NCI-H2196 treated with DMSO at 0.1 percent for 48 hours (cell line): ENCODE measurements at regions not wholly inside any gene's neighbourhood (a gene's known extent, or its start where the extent isn't known, plus 50 kb on each side); places are given as distances from the start of the nearest gene placed in this dataset.
"Not testable (repeated sequence)": the region's sequence is repeated elsewhere in the genome, so short reads cannot be mapped to it uniquely, and the experiment has no call there.

Source experiments
- DNase-seq: peaks from one replicate; lab custom pipeline; 2025; ENCODE audit not compliant: unreplicated experiment; lab: John Stamatoyannopoulos, UW

DNA sequence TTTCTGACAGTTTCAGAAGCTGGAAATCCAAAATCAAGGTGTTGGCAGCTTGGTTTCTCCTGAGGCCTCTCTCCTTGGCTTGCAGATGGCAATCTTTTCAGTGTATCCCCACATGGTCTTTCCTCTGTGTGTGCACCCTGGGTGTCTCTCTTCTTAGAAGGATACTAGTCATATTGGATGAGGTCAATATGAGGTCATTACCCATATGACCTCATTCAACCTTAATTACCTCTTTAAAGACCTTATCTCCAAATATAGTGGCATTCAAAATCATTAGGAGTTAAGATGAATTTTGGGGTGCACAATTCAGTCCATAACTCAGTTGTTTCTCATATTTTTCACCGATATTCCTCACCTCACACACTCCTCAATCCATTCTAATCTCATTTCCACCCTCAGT lies 92.4 kb upstream of the TGM3 start:
- no peak for DNase-seq

DNA sequence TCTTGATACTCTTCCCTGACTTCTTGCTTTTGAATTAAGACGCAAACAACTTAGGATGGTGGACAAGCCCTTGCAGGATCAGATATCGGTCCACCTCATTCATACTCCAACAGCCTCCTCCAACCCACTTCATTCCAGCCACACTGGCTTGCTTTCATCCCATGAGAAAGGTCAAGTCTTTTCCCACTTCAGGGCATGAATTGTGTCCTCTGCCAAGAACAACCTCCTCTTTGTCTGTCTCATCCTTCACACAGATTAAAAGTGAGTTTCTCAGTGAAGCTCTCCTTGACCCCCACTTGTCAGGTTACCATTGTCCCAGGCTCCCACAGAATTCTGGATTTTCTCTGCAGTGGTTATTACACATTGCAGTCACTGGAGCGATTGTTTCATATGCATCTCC lies 91.8 kb upstream of the TGM3 start:
- DNase-seq = no peak

DNA sequence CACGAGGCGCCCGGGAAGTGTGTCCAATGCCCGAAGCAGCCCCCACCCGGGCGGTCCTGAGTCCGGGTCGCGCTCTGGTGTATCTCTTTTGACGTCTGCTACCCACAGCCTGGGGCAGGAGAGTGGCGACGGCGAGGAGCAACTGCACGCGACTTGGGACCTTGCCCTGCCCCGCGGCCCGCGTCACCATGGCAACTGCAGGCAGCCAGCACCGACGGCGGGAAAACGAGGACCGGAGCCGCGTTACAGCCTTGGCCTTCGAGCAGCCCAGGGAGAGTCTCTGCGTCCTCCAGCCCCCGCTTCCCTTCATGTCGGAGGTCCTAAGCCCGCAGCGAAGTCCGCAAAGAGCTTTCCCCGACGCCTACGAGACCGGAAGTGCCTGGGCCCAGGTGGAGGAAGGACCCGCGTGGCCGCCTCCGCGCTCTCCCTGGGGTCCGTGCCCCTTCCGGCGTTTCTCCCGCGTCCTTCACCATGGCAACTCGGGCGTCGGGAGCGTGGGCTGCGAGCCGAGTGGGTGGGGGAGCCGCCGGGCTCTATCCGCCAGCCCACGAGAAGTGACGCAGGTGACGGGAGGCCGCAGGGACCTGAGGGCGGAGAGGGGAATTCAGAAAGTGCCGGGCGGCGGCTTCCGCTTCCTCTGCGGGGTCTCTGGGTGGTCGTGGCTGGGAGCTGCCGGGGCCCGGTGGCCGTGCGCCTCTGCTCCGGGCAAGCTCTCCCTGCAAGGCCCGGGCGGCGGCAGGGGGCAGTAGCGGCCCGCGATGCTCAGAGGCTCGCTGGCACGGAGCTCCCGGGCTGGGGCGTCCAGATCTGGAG lies 88.6 kb upstream of the TGM3 start:
- peak; percentile 58 for DNase-seq

DNA sequence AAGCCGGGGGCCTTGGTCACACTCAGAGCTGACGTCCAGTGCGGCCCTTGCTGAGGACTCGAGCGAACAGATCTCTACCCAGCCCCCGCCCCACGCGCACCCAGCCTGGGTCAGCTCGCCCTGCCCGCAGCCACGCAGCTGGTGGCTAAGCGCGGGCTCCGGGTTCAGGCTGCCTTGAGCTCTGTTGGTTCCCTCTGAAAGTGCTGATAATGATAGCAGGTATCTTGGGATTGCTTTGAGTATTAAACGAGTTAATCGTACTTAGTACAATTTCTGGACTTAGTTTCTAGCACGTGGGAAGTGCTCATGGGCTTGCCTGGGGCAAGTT lies 88.1 kb upstream of the TGM3 start:
- DNase-seq = no peak

DNA sequence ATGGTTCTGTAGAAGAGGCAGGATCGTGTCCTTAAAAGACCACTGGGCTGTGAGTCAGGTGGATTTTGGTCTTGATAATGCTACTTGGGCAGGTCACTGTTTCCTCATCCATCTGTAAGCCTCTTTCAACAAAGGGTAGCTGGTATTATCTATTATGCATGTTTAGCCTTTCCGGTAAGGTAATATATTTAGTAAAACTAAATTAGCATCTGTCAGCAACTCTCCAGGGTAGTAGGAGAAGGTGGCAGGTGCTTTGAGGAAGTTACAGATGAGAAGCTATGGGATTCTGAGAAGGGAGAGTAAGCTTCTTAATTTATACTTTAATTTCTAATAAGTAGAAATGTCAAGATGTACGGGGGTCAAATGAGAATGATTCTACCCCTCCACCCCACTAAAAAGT lies 86.9 kb upstream of the TGM3 start:
- DNase-seq = no peak

DNA sequence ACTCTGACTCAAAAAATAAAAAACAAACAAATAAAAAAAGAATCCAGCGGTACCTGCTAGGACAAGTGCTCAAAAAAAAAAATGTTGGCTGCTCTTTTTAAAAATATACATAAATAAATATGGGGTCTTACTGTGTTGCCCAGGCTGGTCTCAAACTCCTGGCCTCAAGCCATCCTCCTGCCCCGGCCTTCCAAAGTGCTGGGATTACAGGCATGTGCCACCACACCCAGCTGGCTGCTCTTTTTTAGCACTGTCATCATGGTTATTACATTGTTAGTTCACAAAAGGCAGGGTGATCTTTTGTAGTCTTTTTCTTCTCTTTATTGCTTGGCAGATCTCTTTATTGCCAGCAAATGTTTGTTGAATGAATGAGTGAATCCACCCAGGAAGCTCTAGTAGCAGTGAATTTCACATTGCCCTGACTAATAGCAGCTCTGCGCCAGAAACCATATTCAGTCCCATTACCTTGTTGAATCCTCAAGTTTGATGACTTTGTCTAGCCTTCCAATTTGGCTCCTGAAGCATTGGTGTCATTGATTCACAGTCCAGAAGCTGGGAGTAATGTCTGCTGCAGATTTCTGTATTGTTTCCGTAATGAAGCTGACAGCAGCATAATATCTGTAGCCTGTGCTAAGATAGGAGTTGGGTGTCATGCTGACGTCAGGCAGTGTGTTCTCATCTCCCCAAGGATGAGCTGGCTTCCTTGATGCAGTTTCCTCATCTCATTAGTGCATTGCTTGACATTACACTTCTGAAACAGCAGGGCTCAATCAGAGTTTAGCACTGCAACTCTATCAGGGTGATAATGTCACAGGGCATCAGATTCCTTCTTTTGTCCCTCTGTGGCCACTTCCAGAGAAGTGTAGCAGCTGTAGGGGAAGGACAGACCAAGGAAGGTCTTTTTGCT lies 84.9 kb upstream of the TGM3 start:
- no peak for DNase-seq

DNA sequence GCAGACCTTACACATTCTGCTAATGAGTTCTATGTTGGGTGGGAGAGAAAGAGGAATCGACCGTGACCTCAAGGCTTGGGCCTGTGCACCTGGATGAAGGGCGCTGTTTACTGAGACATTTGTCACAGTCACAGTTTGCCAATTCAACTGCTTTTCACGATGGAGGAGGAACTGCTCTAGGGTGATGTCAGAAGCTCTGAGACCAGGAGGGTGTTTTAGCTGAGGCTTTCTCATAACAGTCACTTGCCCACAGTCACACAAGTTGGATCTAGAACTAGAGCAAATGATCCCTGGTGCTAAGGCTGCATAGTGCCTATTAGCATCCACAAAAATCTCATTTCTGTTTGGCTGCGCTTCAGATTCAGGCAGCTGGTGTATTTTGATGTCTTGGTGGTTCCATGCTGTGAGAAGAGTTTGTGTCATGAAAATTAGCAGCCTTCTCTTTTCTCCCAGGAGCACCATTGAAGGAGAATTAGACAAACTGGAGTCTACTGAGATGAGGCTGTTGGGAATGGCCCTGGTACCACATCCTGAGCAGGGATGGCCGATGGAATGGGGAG lies 83.3 kb upstream of the TGM3 start:
- DNase-seq = no peak

DNA sequence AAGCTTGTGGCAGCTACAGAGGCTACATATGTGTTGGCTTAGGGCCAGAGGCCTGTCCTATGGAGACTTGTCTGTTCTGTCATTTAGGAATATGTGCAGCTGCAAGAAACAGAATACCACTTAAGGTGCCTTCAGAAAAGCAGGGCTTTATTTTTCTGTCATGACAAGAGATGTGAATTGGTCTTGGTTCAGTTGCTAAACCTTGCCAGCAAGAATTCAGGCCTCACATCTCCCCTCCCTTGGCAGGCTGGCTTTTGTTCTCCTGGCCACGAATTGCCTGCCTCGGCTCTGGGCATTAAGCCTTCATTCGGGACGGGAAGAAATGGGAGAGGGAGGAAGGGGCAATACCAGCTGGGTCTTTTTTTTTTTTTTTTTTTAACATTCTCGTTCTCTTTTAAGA lies 82.4 kb upstream of the TGM3 start:
- DNase-seq = no peak

DNA sequence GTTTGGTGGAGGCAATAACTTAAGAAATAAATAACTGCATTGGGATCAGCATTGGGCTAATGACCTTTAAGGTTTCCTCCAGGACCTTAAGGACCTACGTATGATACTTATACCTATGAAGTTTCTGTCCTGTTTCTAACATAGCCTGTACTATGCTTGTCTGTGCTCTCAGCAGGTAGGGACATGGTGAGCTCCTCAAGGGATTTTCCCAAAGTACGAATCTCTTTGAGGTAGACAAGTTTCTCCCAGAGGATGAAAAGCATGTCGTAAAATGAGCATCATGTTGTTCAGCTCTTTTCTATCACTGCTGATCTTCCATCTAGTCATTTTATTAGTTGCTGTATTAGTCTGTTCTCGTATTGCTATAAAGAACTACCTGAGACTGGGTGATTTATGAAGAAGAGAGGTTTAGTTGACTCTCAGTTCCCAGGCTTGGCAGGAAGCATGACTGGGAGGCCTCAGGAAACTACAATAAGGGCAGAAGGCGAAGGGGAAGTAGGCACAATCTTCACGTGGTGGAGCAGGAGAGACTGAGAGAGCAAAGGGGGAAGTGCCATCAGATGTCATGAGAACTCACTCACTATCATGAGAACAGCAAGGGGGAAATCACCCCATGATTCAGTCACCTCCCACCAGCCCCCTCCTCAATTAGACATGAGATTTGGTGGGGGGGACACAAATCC lies 77.8 kb upstream of the TGM3 start:
- no peak for DNase-seq

DNA sequence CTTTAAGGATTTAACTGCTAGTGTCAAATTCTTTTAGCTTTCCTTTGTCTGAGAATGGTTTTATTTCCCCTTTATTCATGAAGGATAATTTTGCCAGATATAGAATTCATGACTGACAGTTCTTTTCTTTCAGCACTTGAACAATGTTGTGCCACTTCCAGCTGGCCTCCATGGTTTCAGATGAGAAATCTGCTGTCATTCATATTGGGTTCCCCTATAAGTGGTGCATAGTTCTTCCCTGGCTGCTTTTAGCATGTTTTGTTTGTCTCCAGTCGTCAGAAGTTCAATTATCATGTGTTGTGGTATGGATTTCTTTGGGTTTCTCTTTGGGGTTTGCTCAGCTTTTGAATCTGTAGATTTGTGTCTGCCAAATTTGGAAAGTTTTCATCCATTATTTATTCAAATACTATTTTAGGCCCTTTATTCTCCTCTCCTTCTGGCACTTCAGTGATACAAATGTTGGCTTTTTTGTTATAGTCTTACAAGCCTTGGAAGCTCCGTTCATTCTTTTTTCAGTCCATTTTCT lies 76.3 kb upstream of the TGM3 start:
- DNase-seq = no peak

DNA sequence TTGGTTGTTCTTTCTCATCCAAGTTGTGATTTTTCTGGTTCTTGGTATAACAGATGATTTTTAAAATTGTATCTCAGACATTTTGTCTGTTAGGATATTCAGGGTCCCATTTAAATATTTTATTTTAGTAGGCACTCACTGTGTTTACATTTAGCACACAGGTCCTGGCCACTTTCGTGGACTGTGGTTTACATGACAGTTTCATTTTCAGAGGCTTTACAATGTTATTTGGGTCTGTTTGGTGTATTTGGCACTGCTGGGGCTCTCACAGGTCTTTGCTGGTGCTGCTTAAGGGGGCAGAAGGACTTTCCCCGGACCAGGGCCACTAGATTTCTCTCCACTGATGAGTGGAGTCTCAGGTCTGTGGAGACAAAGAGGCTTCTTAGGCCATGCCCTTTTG lies 75.5 kb upstream of the TGM3 start:
- no peak for DNase-seq

DNA sequence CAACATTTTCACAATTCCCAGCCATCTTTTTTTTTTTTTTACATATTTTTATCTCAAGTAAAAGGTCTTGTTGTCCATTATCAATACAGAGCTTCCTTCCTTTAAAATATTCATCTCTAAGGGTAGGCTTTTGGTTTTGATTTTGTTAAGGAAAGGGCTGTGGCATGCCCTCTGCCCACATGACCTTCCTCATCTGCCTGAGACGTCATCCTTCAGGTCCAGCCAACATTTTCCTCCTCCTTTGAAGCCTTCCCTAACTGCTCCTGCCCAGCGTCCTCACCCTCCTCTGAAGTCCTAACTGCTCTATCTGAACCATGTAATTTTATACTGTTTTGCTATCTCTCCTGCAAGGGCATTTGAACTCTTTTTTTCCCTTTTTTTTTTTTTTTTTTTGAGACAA lies 73.9 kb upstream of the TGM3 start:
- no peak for DNase-seq

DNA sequence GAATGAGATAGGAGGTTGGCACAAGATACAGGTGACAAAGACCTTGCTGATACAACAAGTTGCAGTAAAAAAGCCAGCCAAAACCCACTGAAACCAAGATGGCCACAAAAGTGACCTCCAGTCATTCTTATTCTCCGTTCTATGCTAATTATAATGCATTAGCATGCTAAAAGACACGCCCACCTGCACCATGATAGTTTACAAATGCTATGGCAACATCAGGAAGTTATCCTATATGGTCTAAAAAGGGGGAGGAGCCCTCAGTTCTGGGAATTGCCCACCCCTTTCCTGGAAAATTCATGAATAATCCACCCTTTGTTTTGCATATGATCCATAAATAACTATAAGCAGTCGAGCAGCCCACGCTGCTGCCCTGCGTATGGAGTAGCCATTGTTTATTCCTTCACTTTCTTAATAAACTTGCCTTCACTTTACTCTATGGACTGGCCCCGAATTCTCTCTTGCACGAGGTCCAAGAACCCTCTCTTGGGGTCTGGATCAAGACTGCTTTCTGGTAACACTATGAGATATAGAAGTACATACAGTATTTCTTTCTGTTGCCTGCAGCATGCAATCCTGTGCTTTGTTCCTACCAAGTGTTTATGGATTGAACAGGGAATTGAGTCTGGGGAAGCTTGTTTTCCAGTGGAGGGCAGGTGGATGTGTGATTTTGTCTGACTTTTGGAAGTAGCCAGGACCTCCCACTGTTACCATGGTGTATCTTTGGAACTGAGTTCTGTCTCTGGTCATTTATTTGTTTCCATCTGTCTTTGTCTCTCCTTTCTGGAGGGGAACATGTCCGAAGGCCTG lies 72.0 kb upstream of the TGM3 start:
- DNase-seq = no peak

DNA sequence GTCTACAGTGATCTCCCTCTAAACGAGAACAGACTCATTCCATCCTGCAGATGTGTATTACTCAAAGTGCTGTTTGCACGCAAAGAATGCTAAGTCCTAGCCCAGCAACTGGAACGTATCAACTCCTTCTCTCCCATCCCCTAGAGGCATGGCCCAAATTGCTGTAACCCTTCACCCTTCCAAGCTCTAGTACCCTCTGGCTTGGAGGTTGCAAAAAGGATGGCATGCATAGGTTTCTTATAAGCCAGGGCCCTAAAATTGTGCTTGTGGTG lies 71.5 kb upstream of the TGM3 start:
- no peak for DNase-seq

DNA sequence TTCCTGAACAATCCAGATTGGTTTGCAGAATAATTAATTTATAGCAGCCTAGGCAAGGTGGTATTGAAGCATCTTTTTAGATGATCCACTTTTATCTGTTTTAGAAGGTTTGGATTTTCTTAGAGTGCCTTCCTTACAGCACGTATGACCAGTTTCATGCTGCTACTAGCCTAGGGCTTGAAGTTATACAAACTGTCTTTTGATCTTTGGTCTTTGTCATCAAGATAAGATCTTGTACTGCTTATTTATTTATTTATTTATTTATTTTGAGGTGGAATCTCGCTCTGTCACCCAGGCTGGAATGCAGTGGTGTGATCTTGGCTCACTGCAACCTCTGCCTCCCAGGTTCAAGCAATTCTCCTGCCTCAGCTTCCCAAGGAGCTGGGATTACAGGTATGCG lies 68.5 kb upstream of the TGM3 start:
- not testable (repeated sequence) for DNase-seq

DNA sequence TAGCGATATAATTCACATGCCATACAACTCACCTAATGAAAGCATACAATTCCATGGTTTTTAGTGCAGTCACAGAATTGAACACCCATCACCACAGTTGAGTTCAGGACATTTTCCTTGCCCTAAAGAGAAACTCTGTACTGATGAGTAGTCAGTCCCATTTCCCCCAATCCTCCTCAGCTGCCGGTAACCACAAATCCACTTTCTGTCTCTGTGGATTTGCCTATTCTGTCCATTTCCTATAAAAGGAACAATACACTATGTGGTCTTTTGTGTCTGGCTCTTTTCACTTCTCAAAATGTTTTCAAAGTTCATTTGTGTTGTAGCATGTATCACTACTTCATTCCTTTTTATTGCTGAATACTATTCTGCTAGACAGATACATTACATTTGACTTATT lies 67.9 kb upstream of the TGM3 start:
- DNase-seq = no peak

DNA sequence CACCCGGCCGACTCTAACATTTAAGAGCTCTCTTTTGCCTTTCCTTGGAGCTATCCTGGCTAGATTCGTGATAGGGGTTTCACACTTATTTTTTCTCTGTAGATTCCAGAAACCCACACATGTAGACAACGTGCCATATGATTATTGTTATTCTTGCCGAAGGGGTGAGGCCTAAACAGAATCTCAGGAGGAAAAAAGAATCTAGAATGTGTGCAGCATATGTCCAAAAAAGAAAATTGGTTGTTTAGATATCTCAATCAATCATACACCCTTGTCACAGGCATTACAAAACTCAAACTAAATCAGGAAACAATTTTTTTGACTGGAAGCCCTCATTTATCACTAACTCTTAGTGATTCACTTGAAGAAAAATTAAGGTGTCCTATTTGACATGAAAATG lies 66.9 kb upstream of the TGM3 start:
- DNase-seq = no peak

DNA sequence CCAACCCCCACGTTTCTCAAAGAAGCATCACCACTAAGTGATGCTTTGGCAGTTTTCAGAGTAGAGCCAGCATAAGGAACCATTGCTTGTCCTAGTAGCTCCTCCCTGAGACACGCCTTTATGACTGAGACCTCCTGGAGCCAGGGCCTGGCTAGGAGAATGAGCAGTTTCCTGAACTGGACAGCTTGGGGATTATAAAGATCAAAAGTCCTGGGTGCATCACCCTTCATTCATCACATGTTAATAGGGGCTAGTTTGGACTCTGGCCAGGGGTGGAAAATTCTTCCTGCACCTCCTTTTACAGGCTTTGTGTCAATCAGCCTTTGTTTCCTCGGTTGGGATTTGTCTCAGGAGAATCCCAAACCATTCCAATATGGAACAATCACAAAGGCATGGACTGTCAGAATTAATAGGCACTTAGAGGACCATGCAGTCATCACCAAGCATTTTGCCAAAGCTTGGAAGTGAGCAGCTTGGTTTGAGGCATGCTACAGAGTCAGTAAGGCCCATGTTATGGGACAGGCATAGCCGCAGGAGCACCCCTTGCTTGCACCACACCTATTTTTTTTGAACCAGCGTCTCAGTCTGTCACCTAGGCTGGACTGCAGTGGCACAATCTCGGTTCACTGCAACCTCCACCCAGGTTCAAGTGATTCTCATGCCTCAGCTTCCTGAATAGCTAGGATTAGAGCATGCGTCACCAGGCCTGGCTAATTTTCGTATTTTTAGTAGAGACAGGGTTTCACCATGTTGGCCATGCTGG lies 64.9 kb upstream of the TGM3 start:
- no peak for DNase-seq

DNA sequence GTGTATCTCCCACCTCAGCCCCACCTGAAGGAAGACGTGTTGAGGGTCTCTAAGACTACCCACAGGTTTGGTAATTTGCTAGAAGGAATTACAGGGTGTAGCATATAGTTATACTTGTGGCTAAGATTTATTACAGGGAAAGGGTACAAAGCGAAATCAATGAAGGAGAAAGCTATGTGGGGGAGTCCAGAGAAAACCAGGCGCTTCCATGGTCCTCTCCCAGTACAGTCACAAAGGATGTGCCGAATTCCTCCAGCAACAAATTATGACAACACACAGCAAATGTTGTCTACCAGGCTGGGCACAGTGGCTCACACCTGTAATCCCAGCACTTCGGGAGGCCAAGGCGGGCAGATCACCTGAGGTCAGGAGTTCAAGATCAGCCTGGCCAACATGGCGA lies 64.1 kb upstream of the TGM3 start:
- DNase-seq = no peak

DNA sequence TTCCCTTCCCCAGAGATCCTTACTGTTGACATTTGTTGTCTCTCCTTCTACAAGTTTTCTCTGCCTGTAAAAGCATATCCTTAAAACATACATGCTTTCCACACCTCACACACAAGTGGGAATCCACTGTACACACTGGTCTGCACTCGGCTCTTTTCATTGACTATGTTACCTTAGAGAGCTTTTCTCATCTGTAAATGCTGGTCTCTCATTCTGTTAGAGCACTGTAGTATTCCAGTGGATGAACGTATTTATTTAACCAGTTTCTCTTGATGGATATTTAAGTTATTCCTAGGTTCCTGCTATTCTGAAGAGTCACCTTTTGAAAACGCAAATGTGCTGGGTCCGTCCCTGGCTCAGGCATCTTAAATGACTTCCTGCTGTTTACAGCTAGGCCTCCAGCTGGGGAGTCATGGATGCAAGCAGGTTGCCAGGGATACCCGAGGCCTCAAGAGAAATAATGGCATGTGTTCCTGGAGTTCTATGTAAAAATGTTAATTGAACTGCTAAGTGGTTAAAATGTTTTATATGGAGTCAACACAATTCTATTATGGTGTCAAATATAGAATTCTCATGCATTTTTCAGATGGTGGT lies 61.1 kb upstream of the TGM3 start:
- DNase-seq = no peak
